ENCODE measurements at regions not wholly inside any gene's neighbourhood (a gene's known extent, or its start where the extent isn't known, plus 50 kb on each side); places are given as distances from the start of the nearest gene placed in this dataset.
"Not testable (repeated sequence)": the region's sequence is repeated elsewhere in the genome, so short reads cannot be mapped to it uniquely, and the experiment has no call there.

DNA sequence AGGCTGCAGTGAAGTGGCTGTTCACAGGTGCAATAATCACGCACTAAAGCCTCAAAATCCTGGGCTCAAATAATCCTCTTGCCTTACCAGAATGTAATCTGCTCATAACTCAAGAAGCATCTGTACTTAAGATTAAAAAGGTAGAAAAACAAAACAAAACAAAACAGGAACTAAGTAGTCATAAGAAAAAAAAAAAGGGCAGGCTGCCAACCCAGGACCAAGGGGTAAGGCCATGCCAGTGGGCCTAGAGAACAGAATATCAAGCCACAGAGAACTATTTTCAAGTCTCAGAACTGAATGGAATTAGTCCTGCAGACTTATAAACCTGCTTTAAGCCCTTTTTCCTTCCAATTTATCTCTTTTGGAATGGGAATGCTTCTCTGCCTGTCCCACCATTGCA lies 64.8 kb upstream of the TBC1D3K start:
- no peak for DNase-seq

DNA sequence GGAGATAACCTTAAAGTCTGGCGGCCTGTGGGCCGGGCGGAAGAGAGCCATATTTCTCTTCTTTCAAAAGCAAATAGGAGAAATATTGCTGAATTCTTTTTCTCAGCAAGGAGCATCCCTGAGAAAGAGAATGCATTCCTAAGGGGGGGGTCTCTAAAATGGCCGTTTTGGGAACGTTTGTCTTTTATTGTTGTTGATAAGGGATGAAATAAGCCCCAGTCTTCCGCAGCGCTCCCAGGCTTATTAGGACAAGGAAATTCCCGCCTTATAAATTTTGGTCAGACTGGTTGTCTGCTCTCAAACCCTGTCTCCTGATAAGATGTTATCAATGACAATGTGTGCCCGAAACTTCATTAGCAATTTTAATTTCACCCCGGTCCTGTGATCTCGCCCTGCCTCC lies 65.8 kb upstream of the TBC1D3K start:
- not testable (repeated sequence) for DNase-seq

DNA sequence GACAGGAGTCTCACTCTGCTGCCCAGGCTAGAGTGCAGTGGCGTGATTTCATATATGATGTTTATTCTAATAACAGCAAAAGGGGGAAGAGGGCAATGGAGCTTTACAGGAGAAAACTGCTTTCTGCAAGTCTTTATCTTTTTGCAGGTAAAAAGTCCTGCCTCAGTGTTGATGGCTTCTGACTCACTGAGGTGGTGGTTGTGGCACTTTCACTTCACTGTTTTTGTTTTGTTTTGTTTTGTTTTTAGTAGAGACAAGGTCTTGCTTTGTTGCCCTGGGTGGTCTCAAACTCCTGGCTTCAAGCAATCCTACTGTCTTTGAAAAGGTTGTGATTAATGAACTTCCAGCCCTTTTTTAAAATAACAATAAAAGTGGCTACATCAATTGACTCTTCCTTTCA lies 68.0 kb upstream of the TBC1D3K start:
- no peak for DNase-seq

DNA sequence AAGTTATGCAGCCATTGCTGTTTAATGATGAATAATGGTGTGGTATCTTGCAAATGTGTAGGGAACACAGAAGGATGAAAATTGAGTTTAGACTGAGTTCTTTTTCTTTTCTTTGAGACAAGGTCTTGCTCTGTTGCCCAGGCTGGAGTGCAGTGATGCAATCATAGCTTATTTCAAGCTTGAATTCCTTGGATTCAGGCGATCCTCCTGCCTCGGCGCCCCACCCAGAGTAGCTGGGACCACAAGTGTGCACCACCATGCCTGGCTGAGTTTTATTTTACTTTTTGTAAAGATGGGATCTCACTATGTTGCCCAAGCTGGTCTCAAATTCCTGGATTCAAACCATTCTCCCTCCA lies 74.6 kb upstream of the TBC1D3K start:
- DNase-seq = no peak

DNA sequence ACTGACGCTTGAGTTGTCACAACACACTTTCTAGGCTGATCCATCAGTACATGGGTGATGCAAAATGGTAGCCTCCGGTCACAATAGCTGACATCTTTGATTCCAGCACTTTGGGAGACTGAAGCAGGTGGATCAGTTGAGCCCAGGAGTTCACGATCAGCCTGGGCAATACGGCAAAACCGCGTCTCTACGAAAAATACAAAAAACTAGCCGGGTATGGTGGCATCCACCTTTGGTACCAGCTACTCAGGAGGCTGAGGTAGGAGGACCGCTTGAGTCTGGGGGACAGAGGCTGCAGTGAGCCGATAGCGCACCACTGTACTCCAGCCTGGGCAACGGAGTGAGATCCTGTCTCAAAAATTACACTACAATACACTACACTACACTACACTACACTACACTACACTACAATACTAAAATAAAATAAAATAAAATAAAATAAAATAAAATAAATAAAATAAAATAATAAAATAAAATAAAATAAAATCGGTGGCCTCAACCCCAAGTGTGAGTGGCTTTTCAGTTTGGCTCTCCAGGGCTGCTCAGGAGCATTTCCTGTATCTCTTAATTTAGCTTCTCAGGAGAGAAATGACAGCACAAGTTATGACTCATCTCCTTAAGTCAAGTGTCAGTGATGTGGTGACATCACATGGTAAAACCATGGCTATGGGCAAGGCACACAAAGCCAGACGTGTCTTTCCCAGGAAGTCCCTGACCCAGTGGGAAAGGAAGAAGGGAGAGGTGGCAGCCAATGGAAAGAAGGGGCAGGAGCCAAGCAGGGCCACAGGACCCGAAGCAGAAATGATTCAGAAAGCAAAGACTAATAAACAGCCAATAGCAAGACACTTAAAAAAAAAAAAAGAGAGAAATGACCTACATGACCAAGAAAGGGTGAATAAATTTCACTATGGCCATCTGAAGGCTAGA lies 75.3 kb upstream of the TBC1D3K start:
- DNase-seq = peak; percentile 95

DNA sequence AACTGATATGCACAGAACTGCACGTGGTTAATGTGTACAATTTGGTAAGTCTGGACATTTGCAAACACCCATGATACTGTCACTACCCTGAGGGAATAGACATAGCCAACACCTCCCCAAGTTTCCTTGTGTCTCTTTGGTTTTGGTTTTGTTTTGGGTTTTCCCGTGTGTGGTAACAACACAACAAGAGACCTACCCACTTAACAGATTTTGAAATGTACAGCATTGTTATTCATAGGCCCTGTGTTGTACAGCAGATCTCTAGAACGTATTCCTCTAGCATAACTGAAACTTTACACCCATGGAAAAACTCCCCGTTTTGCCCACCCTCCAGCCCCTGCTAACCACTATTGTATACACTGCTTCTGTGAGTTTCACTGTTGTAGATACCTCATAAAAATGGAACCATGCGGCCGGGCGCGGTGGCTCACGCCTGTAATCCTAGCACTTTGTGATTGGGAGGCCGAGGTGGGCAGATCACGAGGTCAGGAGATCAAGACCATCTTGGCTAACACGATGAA lies 76.3 kb upstream of the TBC1D3K start:
- no peak for DNase-seq

DNA sequence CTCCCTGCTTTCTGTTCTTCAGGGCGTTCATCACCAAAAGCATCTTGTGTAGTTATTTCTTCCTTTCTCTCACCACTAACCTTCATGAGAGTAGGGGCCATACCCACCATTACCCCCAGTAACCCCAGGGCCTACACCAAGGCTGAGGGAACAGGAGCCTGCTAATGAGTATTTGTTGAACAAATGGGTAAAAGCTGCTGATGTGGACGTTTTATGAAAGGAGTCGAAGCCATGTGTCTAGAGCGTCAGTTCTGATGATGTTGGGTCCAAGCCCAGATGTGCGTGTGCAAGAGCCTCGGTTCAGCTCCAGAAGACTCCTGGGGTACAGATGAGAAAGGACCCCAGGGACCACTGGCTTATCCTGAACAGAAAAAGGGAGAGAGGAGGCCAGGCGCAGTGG lies 77.1 kb upstream of the TBC1D3K start:
- no peak for DNase-seq

DNA sequence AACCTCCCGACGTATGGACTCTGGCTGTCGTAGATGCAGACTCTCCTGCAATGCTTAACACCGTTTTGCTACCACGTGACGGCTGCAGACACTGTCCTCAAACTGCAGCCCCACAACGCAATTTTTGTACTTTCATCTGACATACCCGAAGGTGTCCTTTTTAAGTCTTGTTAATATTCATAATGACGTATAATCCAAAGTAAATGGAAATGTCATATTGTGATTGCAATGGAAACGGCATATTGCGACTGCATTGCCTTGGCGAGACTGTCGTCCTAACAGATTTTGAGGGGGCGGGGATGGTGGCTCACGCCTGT lies 79.3 kb upstream of the TBC1D3K start:
- DNase-seq = no peak

DNA sequence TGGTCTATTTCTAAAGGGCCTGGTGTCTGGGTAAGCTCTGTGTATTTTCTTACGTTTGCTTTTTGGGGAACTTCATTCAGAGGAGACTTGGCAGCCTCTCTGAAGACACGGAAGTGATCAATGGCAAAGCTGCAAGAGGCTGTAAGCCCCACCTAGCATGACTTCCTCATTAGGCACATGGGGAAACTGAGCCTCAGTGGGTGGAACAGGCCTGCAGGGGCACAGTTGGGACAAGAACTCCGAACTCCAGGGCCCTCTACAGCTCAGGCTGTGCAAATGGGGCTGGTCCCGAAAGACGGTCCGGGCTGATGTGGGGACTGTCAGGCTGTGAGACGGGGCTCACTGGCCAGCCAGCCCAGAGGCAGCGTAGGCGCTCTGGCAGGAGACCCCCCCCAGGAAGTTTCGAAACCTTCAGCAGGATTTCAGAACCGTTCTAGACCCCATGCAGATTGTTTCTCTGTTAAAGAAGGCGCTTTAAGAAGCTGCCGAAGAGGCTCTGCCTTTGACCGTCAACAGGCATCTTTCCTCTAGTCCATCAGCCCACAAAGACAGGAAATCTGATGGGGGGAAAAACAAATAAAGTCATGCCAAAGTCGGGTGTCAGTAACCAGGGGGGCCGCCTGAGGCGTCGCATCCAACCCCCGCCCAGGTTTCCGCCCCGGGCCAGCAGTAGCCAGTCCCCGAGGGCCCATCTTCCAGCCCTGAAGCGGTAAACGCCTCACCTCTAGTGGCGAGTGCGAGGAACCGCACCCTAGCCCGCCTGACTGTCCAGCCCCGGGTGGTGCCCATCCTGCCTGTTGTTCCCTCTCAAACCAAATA lies 79.8 kb upstream of the TBC1D3K start:
- peak; percentile 82 for DNase-seq

DNA sequence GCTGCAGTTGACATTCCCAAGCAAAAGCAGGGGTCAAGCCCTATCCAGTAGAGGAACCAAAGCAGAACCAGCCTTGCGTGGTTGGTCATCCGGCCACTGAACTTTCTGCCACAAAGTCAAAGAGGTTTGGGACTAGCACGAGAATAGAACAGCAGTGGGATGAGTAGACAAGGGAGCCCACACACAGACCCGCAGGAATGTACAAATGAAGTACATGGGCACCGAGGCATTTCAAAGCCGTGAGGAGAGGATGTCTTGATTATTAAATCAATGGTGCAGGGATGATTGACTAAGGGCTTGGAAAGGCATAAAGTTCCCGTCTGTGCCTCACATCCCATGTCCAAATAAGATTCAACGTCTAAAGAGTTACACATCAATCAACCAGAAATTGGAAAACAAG lies 81.8 kb upstream of the TBC1D3K start:
- no peak for DNase-seq

DNA sequence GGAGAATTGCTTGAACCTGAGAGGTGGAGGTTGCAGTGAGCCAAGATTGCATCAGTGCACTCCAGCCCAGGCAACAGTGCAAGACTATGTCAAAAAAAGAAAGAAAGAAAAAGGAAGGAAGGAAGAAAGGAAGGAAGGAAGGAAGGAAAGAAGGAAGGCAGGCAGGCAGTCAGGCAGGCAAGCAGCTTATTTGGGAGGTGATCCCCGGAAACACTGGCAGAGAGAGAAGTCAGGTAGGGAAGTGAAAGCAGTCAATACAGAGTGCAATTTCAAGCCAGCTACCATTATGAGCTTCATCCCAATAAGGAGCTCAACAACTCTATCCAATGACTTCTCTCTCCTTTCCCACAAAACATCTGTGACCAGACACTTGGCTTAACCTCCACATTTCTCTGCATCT lies 83.0 kb upstream of the TBC1D3K start:
- no peak for DNase-seq

DNA sequence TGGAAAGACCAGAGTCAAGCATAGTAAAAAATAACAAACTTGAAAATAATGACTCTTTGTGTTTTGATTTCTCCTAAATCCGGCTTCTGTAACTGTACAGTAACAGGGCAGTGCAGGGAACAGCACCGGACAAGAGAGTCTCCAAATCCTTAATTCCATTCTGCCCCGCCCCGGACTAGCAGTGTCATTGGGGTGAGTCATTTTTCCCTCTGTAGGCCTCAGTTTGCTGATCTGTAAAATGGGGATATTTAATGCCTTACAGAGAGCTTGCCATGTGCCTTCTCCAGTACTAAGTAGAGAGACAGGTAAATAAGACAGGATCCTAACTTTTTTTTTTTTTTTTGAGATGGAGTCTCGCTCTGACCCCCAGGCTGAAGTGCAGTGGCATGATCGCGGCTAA lies 83.6 kb upstream of the TBC1D3K start:
- no peak for DNase-seq

DNA sequence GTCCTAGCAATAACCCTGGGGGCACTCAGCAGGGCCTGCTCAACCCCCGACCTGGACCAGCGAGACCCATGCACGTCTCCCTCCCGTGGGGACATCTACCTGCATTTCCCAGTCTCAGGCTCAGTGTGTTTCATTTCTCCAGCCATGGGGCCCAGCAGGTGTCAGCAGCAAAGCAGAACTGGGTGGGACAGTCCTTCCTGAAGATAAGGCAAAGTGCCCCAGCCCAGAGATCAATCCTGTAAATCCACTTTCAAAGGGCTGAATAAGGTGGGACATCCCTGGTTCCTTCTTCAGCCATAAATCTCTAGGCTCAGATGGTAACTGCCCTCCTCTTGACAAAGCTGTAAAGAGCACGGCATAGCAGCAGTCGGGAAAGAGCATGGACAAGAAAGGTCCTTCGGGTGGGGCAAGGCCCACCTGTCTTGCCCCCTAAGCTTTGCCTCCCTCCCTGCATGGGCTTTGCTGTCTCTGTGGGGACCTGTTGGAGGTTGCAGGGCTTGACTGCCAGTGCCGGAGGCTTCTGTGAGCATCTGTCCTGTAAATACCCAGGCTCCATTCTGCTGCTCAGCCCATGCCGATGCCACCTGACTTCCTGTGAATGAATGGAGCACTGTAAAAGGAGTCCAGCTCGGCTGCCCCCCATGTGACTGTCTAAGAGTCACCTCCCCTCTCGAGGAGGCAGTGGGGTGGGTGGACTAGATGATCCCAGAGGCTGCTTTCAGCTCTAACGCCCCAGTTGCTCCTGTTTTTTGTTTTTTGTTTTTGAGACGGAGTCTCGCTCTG lies 84.8 kb upstream of the TBC1D3K start:
- DNase-seq = no peak

DNA sequence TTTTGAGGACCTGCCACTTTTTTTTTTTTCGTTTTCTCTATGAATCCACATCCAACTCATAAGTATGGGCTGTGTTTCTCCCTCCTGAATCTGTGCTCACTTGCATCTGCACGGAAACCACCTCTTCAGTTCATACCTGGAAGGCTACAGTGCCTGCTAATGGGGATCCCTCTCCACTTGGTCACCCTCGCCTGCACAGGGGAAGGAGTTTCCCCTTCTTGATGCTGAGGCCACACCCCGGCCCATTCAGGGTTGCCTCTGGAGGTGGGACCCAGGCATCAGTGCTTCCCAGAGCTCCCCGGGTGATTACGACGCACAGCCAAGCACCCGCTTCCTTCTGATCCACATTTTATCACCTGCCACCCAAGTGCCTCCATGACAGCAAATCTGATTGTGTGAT lies 85.9 kb upstream of the TBC1D3K start:
- no peak for DNase-seq

DNA sequence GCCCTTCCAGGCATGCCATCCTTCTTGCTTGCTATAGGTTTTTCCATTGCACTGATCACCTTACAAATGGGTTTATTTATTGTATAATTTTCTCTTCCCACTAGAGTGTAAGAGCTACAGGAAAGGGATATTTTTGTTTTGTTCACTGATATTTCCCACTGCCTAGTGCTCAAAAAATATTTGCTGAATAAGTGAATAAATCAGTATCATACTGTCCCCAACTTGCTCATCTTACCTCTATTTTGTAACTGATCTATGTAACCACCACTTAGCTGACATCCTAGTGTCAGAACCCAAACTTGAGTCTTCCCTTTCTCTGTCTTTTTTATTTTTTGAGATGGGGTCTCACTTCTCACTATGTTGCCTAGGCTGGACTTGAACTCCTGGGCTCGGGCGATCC lies 87.6 kb upstream of the TBC1D3K start:
- no peak for DNase-seq

DNA sequence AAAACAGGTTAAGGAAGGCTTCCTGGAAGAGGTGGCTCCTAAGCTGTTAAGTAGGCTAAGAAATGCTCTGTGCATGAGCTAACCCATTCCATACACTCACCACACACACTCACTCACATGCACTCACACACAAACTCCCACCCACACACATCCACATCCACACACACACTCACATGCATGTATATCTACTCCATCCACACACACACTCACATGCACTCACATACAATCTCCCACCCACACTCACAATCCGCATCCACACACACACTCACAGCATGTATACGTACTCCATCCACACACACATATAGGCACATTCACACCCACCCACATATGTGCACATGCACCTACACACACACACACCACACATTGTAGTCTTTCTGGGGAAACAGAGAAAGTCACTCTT lies 89.3 kb upstream of the HNF1B start:
- DNase-seq = no peak

DNA sequence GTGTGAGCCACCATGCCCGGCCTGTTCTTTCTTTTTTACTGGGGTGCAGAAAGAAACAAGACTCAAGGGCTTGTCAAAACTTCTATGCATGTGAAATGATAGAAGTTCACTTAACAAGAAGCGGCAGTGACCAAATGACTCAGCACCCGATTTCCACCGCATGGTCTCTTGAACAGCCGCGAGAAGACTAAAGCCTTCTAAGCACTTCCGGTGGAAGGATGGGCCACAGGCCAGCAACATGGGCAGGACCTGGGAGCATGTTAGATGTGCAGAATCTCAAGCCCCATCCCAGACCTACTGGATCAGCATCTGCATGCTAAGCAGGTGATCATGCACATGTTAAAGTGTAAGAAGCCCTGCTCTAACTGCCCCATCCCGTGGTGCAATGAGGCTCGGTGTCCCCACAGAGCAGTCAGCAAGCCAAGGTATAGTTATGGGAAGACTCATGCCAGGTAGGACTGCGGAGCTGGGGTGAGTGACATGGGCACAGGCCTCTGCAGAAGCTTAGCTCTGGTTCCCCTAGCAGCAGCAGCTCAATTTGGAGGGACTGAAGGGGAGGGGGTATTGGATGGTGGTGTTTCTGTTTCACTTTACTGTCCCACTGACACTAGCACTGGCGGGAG lies 88.5 kb upstream of the HNF1B start:
- DNase-seq = no peak

DNA sequence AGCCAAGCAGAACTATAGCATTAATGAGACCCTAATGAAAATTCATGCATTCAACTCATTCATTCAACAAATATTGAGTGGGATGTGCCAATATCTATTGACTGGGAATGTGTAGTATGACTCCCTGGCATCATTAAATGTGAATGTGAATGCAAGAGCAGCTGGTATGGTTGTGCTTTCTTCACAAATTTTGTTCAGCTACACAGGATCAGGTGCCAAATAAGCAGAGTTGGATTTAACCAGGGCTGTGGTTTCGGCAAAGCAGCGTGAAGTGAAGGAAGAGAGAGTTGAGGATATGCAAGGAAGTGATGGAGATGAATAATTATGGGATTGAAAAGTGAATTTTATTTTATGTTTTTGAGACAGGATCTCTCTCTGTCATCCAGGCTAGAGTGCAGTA lies 87.1 kb upstream of the HNF1B start:
- DNase-seq = no peak

DNA sequence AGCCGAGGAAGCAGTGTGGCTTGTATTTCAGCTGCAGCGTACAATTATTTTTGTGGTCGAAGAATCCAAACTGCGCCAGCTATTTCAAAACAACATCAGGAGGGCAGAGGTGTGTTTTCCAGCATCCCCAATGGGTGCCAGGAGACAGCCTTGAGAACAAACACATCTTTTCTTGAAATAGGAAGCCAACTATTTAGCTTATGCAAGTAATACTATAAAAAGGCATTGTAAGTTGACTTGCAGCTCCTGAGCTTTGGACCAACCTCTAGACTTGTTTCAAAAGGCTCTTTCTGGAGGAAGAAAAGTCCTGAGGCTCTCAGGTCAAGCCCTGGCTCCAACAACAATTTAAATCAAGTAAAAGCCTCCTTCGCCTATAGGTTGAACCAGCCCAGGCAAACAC lies 86.6 kb upstream of the HNF1B start:
- no peak for DNase-seq

DNA sequence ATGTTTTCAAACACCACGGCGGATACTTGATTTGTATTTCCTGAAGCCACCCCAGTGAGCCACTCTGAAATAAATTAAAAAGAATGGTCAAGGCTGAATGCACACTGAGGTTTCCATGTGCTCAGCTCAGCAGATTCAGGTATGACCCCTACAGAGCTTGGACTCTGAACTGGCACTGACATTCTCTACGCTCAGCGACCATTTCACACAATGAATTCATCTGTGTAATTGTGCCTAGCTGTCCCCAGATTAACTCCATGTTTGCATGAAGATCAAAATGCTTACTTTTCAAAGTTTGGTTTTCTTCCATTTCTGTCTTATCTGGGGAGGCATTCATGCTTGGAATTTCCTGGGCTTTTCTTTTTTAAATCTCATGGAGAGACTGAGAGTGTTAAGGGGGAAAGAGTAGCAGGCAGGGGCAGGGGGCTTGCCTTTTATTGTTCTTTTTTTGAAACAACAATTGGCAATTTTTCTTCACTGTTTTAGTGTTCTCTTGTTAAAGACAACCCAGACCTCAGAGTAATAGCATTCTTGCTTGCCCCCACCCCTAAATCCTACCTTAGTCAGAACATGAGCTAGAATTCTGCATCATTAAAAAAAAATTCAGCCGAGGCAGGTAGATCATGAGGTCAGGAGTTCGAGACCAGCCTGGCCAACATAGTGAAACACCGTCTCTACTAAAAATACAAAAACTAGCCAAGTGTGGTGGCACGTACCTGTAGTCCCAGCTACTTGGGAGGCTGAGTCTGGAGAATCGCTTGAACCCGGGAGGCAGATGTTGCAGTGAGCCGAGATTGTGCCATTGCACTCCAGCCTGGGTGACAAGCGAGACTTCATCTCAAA lies 85.5 kb upstream of the HNF1B start:
- no peak for DNase-seq

DNA sequence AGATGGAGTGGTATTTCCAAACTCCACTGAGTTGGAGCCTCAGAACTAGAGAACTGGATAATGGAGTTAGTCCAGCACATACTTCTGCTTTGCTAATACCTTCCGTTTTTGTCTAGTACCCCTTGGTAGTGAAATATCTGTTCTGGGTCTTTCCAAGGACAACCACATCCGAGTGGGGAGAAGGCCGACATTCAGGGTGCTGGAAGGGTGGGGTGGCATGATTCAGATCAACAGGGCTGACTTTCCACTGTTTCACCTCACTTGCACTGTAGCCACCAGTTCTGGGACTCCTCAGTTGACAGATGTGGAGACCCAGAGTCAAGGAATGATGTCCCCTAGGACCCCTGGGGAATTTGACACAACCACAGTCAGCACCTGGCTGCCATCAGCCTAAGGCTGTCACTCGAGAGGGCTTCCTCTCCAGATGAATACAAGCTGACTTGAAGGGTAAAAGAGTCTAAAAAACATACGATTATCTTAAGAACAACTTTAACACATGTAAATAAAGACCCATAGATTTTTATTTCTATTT lies 84.8 kb upstream of the HNF1B start:
- no peak for DNase-seq

DNA sequence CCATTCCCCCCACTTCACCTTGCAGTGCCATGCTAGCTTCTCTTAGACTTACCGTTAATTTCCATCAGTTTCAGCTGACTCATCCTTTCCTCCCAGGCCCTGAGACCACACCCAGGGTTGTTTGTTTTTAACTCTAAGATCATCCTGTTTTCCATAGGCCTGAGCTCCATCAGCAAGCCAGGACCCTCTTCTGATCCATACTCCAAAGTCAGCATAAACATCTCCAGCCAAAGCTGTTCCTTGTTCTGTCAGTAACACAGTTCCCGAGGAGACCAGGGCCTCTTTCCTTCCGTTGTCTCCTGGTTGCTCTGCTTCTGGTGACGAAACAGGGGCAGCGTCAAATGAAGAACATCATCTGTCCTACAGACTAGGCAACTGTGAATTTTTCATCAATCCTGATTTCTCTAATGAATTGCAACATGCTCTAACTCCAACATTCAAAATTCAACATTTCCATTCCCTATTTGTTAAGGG lies 83.8 kb upstream of the HNF1B start:
- no peak for DNase-seq

Measured in DMS53 (cell line).